HG02798 (cell line): ENCODE measurements at regions not wholly inside any gene's neighbourhood (a gene's known extent, or its start where the extent isn't known, plus 50 kb on each side); places are given as distances from the start of the nearest gene placed in this dataset.
"Not testable (repeated sequence)": the region's sequence is repeated elsewhere in the genome, so short reads cannot be mapped to it uniquely, and the experiment has no call there.

ENCODE experiments used
- ATAC-seq: cut with Tn5 transposase; IDR thresholded peaks from one replicate; pipeline ENCODE4 v1.9.1; 2021; ENCODE audit warnings: mild to moderate bottlenecking; ENCODE audit not compliant: unreplicated experiment, poor library complexity

DNA sequence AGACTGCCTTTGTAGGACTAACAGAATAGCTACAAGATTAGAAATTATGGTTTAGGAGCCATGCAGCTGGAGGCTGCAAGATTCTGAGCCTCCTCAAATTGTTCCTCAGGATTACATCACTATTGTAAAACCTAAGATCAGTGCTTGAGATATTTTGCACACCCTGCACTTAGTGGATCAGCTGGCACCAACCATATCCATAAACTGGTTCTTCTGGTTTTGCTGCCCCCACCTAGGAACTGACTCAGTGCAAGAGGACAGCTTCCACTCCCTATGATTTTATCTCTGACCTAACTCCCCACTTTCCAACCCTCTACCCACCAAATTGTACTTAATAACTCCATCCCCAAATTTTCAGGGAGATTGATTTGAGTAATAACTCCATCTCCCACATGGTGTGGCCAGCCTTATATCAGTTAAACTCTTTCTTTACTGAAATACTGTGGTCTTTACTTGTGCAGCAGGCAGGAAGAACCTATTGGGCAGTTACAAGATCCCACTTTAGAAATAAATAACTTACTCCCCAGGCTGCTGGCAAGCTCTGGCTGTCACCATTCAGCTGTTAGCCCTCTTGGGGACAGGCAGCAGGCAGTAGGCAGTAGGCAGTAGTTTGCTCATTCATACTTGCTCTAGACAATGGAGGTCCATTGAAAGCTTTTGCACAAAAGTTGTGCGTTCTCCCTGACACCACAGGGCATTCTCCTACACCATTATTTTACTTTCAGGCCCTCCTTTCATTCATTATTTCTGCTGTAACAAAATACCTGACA, 119.0 kb downstream of the SLC17A6 start:
- ATAC-seq, result no peak

DNA sequence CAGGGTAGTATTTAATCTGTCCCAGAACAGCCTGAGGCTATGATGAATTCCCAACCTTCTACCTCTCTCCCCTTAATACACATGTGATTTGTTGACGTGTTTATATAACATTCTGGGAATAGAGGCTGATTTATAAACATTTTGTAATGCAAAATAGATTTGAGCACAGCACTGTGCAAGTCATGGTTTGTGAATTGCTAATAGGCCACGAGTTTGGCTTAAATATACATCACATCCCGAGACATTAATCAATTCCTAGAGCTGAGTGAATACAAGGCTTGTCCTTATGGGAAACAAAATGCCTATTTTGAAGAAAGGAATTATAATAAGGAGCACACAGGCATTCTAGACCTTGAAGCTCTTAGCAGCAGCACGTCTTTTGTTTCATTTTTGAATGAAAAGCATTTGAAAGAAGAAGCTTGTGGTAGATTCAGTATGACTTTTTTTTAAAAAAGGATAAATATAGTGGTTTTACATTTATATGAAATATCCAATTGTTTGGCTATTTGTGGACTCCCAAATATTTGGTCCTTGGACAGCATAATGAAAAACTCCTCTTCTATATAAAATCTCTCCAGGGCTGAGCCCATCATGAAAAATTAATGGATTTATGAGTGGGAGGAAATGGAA, 116.4 kb downstream of the SLC17A6 start:
- ATAC-seq, result no peak

DNA sequence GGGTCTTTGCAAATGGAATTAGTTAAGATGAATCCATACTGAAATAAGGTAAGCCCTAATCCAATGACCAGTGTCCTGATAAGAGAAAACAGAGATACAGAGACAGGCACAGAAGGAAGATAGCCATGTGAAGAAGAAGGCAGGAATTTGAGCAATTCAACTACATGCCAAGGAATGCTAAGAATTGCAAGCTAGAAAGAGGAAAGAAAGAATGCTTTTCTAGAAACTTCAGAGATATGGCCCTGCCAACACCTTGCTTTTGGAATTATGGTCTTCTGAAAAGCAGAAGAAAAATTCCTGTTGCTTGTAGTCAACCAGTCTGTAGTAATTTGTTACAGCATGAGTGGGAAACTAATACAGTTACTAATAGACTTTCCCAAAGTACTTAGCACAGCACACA, 111.3 kb downstream of the SLC17A6 start:
- ATAC-seq, result no peak

DNA sequence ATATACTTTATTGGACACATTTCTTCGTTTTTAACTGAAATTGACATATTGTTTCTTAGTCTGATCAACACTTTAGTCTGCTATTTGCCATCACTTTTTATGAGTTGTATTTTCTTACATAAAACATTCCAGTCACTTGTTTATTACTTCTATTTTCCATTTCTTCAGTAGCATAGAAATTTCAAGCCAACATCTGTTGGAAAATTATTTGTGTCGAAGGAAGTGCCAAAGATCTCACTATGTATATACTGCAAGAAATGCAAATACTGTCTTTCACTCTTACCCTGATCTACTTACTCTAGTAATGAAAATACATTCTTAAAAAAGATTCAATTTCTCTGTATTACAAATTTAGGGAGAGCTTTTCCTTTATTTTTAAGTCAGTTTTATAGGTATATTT, 105.9 kb downstream of the SLC17A6 start:
- ATAC-seq, result no peak

GRCh38 chr11:22441831-22442230, 103.7 kb downstream of the SLC17A6 start:
- no peak for ATAC-seq

GRCh38 chr11:22435582-22435981, 97.4 kb downstream of the SLC17A6 start:
- not testable (repeated sequence) for ATAC-seq

DNA sequence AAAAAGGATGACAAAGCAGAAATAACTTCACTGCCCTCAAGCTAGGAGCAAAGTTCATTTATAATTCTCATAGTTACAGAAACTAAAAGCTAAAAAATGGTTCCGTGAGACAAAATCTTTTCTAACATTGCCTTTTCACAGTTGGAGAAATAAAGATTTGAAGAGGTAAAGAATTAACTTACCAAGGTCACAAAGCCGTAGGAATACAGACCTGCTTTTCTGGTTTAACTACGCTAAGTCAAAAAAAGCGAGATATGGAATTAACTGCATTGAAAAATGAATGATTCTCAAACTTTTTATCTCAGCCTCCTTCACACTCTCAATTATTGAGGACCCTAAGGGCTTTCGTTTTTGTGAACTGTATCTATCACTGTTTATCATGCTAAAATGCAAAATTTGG, 95.3 kb downstream of the SLC17A6 start:
- no peak for ATAC-seq

DNA sequence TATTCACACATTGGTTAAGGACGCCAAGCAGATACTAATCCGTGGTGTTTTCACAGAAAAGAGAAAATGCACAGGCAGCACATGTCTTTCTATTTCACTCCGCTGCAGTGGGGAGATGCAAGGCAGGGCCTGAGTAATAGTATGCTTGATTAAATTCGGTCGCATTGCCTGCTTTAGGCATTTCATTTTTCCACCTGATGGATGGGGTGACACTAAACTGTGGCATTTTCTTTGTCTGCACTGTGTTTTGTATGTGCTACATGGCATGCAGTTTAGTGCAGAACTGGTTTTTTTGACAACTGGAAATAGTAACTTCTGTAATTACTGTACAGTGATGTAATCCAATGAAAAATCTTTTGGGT, 94.9 kb downstream of the SLC17A6 start:
- ATAC-seq, result no peak

DNA sequence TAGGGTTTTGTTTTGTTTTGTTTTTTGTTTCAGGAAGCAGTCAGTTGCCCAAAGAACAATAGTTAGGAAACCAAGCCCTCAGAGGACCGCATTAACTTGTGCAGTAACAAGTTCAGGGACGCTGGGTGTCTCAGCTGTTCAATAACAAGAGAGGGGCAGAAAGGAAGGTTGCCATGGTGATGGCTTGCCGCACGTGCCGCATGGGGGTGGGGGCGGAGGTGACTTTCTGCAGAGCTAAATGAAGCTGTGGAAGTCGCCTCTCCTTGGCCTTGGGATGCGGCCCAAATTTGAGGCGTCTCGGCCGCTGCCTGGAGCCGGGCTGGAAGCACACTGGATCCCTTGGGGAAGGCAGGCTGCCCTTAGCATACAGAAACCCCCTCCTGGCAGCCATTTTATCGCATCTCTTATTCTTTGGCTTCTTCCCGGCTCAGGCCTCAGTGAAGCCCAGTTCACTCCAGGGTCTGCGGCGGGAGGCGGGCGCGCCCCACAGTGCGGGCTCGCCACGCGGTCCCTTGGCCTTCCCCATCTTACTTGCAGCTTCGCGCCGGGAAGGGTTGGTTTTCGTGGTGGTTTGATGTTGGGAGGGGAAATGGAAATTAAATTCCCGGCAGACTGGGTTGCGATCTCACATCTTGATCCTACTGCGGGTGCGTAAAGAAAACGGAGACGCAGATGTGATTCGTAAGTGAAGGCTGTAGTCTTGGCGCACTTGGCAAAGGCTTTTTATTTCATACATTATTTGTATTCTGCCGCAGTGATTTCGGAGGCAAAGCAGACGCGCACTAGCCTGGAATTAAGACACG, 94.3 kb downstream of the SLC17A6 start:
- peak; percentile 43 for ATAC-seq

DNA sequence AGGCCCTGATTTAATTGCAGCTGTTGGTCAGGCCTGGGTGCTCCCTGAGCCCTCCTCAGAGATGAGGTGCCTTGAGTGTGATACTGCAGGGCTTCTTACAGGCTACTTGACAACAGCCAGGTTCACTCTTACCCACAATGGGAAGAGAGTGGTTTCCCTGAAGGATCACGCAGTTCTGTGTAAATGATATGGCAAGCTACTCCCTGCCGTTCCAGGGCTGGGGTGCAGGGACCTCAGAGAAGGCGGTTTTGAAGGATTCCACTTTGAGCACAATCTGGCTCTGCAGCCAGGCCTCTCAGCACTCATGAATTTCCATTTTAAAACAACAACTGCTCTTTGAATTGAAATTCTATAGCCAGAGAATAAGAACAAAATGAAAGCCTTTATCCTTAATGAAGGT, 92.9 kb downstream of the SLC17A6 start:
- ATAC-seq, result no peak

- ATAC-seq, result no peak
Measured at GRCh38 chr11:22430639-22431038, 92.5 kb downstream of the SLC17A6 start.

- no peak for ATAC-seq
Measured at GRCh38 chr11:22430141-22430541, 92.0 kb downstream of the SLC17A6 start.
